Fibroblast of villous mesenchyme (primary cell): ENCODE measurements at regions not wholly inside any gene's neighbourhood (a gene's known extent, or its start where the extent isn't known, plus 50 kb on each side); places are given as distances from the start of the nearest gene placed in this dataset.

Source experiments
- DNase-seq: peaks from one replicate; pipeline ENCODE4 v3.0.0-alpha.2; 2010; ENCODE audit warnings: low read depth
- H3K4me3 ChIP-seq: 2 replicates; pipeline ENCODE4 v1.5.1; 2011; ENCODE audit warnings: low read depth, mild to moderate bottlenecking, low read length
- CTCF ChIP-seq: IDR thresholded peaks from 2 replicates; pipeline ENCODE4 v1.5.1; 2012; ENCODE audit warnings: low read depth, mild to moderate bottlenecking, low read length; ENCODE audit not compliant: insufficient read depth

DNA sequence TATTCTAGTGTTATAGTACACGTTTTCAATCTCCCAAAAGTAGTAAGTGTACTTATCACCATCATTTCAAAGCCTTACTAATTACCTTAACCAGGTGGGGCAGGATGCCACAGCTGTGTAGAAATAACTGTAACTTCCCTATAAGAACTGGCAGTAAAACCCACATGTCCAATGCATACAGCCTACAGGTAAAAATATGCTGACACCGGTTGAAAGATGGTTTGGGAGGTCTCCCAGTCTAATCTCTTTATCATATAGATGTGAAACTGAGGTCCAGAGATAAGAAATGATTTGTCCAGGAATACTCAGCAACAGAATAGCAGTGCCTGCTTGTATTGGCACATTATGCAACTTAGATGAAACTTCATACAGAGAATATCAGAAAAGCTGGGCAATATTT is 322.9 kb downstream of the BCL11A start:
- DNase-seq, result no peak
- no peak for TF ChIP-seq CTCF
- H3K4me3 ChIP-seq, result no peak overlapping the region

DNA sequence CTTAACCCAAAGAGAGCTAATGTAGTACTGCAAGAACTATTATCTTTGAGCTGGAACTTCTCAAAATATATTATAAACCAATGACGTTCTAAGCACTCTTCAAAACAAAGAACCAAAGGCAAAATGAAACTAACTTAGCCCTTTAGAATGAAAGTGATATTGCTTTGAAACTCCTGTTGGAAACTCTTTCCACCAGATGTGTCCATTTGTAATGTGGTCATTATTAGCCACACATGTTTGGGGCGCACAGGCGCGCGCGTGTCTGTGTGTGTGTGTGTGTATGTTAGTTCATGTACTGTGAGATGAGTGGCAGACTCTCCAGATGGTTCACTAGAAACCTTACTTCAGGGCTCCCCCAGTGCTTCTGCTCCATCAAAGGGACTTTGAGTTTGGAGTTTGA is 323.4 kb downstream of the BCL11A start:
- no peak overlapping the region for H3K4me3 ChIP-seq
- TF ChIP-seq CTCF, result no peak
- no peak for DNase-seq

DNA sequence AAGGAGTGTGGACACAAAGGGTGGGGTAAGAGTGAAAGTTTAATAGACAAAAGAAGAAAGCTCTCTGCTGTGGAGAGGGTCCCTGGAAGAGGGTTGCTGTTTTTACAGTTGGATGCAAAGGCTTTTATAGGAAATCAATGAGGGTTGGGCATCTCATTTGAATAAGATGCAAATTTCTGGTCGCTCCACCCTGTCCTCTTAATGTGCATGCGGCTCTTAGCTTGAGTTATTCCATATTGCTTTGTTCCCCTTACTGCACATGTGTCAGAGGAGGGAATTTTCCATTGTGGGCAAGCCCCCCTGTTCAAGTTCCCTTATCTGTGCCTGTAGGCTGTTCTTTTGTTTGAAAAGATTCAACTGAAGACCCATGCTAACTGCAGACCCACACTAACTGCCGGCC is 326.5 kb downstream of the BCL11A start:
- no peak overlapping the region for H3K4me3 ChIP-seq
- DNase-seq, result no peak
- no peak for TF ChIP-seq CTCF

- no peak for DNase-seq
- H3K4me3 ChIP-seq, result no peak overlapping the region
These were observed 327.3 kb downstream of the BCL11A start for GRCh38 chr2:60226191-60226590.

DNA sequence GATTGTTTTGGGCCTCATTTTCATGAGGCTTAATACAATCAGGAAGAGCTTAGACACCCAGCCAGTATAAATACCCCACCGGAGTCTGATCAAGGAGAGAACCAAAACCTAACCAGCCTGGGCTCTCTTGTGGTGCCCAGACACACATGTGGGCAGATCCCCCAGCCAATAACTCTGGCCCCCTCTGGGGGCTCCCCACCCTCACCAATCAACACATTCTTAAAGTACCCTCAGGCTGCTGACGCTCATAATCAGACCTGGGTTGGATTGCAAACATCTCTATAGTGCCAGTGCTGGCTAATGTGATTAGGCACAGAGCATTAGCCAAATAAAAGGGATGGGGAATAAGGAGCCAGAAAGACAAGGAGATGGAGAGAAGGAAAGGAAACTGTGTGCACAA is 329.6 kb downstream of the BCL11A start:
- no peak for DNase-seq
- H3K4me3 ChIP-seq, result no peak overlapping the region
- no peak for TF ChIP-seq CTCF

More at GRCh38 chr2:60226191-60226590, 327.3 kb downstream of the BCL11A start:
- TF ChIP-seq CTCF, result no peak

DNA sequence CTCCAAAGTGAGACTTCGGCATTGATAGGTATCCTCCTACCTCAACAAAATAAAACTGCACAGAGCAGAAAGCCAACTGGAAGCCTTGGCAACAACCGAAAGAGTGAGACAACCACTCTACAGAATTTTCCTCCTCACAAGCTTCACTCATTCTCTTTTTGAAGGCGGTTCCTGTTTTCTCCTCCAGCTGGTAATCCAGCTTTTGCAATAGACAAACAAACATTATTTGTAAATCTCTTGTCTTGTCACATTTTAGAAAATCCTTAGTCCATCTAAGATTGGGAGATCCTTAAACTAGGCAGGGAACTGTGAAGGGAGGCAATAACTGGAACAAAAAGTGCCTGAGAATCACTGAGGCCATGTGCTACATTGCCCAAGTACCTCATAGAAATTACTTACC is 332.4 kb downstream of the BCL11A start:
- no peak for TF ChIP-seq CTCF
- no peak for DNase-seq

GRCh38 chr2:60219536-60219935 is 333.9 kb downstream of the BCL11A start:
- DNase-seq, result no peak
- no peak overlapping the region for H3K4me3 ChIP-seq
- TF ChIP-seq CTCF, result no peak

More for the DNA sequence above, 332.4 kb downstream of the BCL11A start:
- H3K4me3 ChIP-seq, result no peak overlapping the region
